A673 (cell line): ENCODE measurements at regions not wholly inside any gene's neighbourhood (a gene's known extent, or its start where the extent isn't known, plus 50 kb on each side); places are given as distances from the start of the nearest gene placed in this dataset.

Source experiments
- BruUV-seq: library from RNA; stranded (reverse); fragments of 400-500 nt; replicated peaks from 2 replicates; lab custom pipeline; 2021; lab: Mats Ljungman, UMichigan
- CTCF ChIA-PET: fragments of 300-600 bp; sonication (Branson Sonifier 250); formaldehyde crosslinking; loops from one replicate; lab custom pipeline; 2022; ENCODE audit warnings: antibody characterized with exemption; lab: Charles Lee
- POLR2A ChIA-PET: fragments of 300-600 bp; sonication (Branson Sonifier 250); formaldehyde crosslinking; loops from one replicate; lab custom pipeline; 2022; ENCODE audit warnings: antibody characterized with exemption; ENCODE audit not compliant: low non-redundant PET; lab: Charles Lee
- DNase-seq: peaks from one replicate; pipeline ENCODE4 v3.0.0-alpha.2; 2015; ENCODE audit warnings: low spot score
- H3K27ac ChIP-seq: fragments of 200-600 bp; sonication (generic); 2 replicates; pipeline ENCODE4 v1.5.1; 2016; ENCODE audit warnings: mixed run types, low read depth, mild to moderate bottlenecking, mixed read lengths, antibody characterized with exemption, low read length; ENCODE audit not compliant: poor library complexity, severe bottlenecking
- H3K27me3 ChIP-seq: fragments of 200-600 bp; sonication (generic); replicated peaks from 2 replicates; pipeline ENCODE4 v1.6.1; 2017; ENCODE audit warnings: mixed run types, low read depth, mild to moderate bottlenecking, mixed read lengths, antibody characterized with exemption, low read length; ENCODE audit not compliant: insufficient read depth, poor library complexity
- H3K36me3 ChIP-seq: fragments of 200-600 bp; sonication (generic); 2 replicates; pipeline ENCODE4 v1.6.1; 2016; ENCODE audit warnings: mixed run types, mild to moderate bottlenecking, mixed read lengths, antibody characterized with exemption, low read length; ENCODE audit not compliant: insufficient read depth, poor library complexity, severe bottlenecking
- H3K4me1 ChIP-seq: fragments of 200-600 bp; sonication (generic); 2 replicates; pipeline ENCODE4 v1.6.1; 2017; ENCODE audit warnings: mixed run types, mild to moderate bottlenecking, mixed read lengths, antibody characterized with exemption, low read length; ENCODE audit not compliant: insufficient read depth, poor library complexity, severe bottlenecking
- H3K4me3 ChIP-seq: fragments of 200-600 bp; sonication (generic); 2 replicates; pipeline ENCODE4 v1.5.1; 2016; ENCODE audit warnings: low read depth, mixed run types, mild to moderate bottlenecking, mixed read lengths, low read length; ENCODE audit not compliant: poor library complexity, severe bottlenecking
- H3K9me3 ChIP-seq: fragments of 200-600 bp; sonication (generic); 2 replicates; pipeline ENCODE4 v1.6.1; 2016; ENCODE audit warnings: mixed run types, low read depth, mild to moderate bottlenecking, mixed read lengths, antibody characterized with exemption, low read length; ENCODE audit not compliant: poor library complexity, severe bottlenecking
- EZH2 ChIP-seq: fragments of 200-600 bp; sonication (generic); IDR thresholded peaks from 2 replicates; pipeline ENCODE4 v1.6.1; 2017; ENCODE audit warnings: borderline replicate concordance, low read depth, mild to moderate bottlenecking, mixed read lengths, antibody characterized with exemption, low read length; ENCODE audit not compliant: poor library complexity, severe bottlenecking
- intact Hi-C: fragments of 100-400 bp; cut with micrococcal nuclease; formaldehyde crosslinking; loops from one replicate; pipeline ENCODE4 v1.10.0; 2022; ENCODE audit not compliant: unreplicated experiment
- TF ChIP-seq, protein P1 (sequence below): fragments of 300-800, 200-600 bp; sonication (generic); conservative IDR thresholded peaks from 2 replicates; pipeline ENCODE4 v1.5.1; 2017; ENCODE audit warnings: low read depth, mild to moderate bottlenecking, antibody characterized with exemption, low read length, moderate library complexity, mixed read lengths

DNA sequence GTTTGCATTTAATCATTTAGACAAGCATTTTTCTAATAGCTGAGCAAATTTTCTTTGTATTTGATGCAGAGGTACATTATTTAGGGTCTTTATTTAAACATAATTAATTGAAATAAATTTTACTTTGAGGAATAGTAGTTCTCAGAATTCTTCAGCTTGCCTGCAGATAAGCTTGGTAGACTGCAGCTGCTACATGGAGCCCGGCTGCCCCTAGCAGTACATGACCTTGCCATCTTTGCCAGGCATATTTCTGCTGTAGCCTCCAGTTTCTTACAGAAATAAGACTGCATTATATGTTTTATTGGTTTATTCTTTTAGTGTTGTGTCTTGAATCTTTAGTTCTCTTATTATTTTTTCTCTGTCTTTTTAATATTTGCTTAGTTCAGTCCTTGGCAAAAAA, 396.8 kb downstream of the QKI start:
- BruUV-seq, result no TSS peak
- Histone ChIP-seq H3K4me1 (peaks cover 5% of the 10 kb centered on the region), H3K27ac (no peak overlapping the region), H3K9me3 (no peaks in the 10 kb centered on the region), H3K4me3 (no peak overlapping the region), H3K27me3 (no peaks in the 10 kb centered on the region), H3K36me3 (no peaks in the 10 kb centered on the region)
- ChIA-PET CTCF (no interaction called here), POLR2A (no interaction called here)
- no peak for TF ChIP-seq EZH2
- TF ChIP-seq, protein P1, sequence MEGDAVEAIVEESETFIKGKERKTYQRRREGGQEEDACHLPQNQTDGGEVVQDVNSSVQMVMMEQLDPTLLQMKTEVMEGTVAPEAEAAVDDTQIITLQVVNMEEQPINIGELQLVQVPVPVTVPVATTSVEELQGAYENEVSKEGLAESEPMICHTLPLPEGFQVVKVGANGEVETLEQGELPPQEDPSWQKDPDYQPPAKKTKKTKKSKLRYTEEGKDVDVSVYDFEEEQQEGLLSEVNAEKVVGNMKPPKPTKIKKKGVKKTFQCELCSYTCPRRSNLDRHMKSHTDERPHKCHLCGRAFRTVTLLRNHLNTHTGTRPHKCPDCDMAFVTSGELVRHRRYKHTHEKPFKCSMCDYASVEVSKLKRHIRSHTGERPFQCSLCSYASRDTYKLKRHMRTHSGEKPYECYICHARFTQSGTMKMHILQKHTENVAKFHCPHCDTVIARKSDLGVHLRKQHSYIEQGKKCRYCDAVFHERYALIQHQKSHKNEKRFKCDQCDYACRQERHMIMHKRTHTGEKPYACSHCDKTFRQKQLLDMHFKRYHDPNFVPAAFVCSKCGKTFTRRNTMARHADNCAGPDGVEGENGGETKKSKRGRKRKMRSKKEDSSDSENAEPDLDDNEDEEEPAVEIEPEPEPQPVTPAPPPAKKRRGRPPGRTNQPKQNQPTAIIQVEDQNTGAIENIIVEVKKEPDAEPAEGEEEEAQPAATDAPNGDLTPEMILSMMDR, result no peak
- intact Hi-C loops, result no loop called here
- DNase-seq, result no peak

DNA sequence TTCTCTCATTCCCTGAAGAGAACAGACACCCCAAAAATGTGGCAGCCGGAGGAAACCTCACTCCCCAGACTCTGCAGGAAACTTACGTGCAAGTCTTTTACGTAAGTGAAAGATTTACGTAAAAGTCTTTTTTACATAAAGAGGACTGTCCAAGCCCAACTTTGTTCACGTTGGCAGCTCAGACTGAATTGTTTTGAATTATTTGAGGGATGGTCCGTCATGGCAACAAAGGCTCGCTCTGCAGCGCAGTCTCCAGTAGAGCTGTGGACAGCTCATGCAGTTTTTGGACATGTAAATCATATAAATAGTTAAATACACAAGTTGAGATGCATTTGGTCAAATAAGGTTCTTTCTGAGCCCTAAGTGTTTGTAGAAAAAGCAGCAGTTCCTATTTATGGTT, 394.8 kb downstream of the QKI start:
- H3K4me3 ChIP-seq, result no peak overlapping the region
- no peak overlapping the region for H3K27ac ChIP-seq
- CTCF ChIA-PET, result no interaction called here
- H3K4me1 ChIP-seq, result no peaks in the 10 kb centered on the region
- intact Hi-C loops, result no loop called here
- POLR2A ChIA-PET, result no interaction called here
- no peak for DNase-seq
- no TSS peak for BruUV-seq
- TF ChIP-seq, protein P1, result no peak
- TF ChIP-seq EZH2, result no peak
- no peaks in the 10 kb centered on the region for H3K36me3 ChIP-seq
- H3K9me3 ChIP-seq, result no peaks in the 10 kb centered on the region
- H3K27me3 ChIP-seq, result no peaks in the 10 kb centered on the region

DNA sequence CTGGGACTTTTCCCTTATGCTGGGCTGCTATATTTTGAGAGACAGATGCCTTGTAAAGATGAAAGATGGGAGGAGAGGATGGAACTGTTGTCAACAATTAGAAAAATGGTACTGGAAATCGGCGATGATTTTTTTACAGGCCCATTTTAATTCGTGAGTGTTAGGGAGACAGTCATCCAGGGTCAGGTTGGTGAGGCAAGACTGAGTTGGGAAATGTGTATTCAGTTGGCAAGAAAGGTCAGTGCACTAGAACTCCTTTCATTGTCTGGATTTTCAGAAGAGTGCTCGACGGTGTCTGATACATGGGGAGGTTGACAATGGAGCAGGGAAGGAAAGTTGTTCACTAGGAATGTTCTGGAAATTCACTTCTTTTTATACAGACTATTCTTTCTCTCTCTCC, 394.4 kb downstream of the QKI start:
- Histone ChIP-seq H3K36me3 (no peaks in the 10 kb centered on the region), H3K27ac (no peak overlapping the region)

More for the DNA sequence above, 394.4 kb downstream of the QKI start:
- POLR2A ChIA-PET, result no interaction called here
- no peak for DNase-seq
- TF ChIP-seq, protein P1, result no peak
- TF ChIP-seq EZH2, result no peak
- H3K4me3 ChIP-seq, result no peak overlapping the region
- H3K9me3 ChIP-seq, result no peaks in the 10 kb centered on the region
- no peaks in the 10 kb centered on the region for H3K4me1 ChIP-seq
- no TSS peak for BruUV-seq
- intact Hi-C loops, result no loop called here
- no peaks in the 10 kb centered on the region for H3K27me3 ChIP-seq
- CTCF ChIA-PET, result no interaction called here
